IMR-90 (cell line): ENCODE measurements at regions not wholly inside any gene's neighbourhood (a gene's known extent, or its start where the extent isn't known, plus 50 kb on each side); places are given as distances from the start of the nearest gene placed in this dataset.

Experiments used
- ATAC-seq: fragments of 200-7000 bp; cut with Tn5 transposase; 2 replicates; pipeline ENCODE4 v1.9.1; 2020; ENCODE audit warnings: low read depth, mild to moderate bottlenecking, moderate library complexity
- BruUV-seq: library from RNA; stranded (reverse); fragments of 400-500 nt; replicated peaks from 2 replicates; lab custom pipeline; 2021; lab: Mats Ljungman, UMichigan
- CTCF ChIA-PET: fragments of 300-600 bp; formaldehyde crosslinking; extraction: SDS; loops from one replicate; lab custom pipeline; 2021; ENCODE audit warnings: antibody characterized with exemption; lab: Yijun Ruan, JAX
- POLR2A ChIA-PET: fragments of 300-600 bp; sonication (Branson Sonifier 250); formaldehyde crosslinking; loops from one replicate; lab custom pipeline; 2022; ENCODE audit warnings: antibody characterized with exemption; ENCODE audit not compliant: unreplicated experiment; lab: Charles Lee
- DNase-seq: peaks from one replicate; pipeline ENCODE4 v3.0.0; 2013
- H2AFZ ChIP-seq: replicated peaks from 2 replicates; pipeline ENCODE3; 2013; ENCODE audit warnings: low read length, mild to moderate bottlenecking; ENCODE audit not compliant: poor library complexity
- H2AK5ac ChIP-seq: 2 replicates; pipeline ENCODE4 v1.6.1; 2013; ENCODE audit warnings: low read depth, low read length, inconsistent platforms
- H2AK9ac ChIP-seq: replicated peaks from 2 replicates; pipeline ENCODE3; 2013; ENCODE audit warnings: mild to moderate bottlenecking, low read depth, low read length, moderate library complexity; ENCODE audit not compliant: poor library complexity
- H2BK120ac ChIP-seq: 2 replicates; pipeline ENCODE4 v1.6.1; 2013; ENCODE audit warnings: low read depth, low read length, inconsistent platforms
- H2BK15ac ChIP-seq: 3 replicates; pipeline ENCODE4 v1.6.1; 2013; ENCODE audit warnings: low read depth, low read length, inconsistent platforms
- H2BK20ac ChIP-seq: 2 replicates; pipeline ENCODE4 v1.6.1; 2013; ENCODE audit warnings: low read depth, mild to moderate bottlenecking, inconsistent platforms, low read length, moderate library complexity
- H2BK5ac ChIP-seq: 2 replicates; pipeline ENCODE4 v1.6.1; 2013; ENCODE audit warnings: mild to moderate bottlenecking, low read depth, low read length, inconsistent platforms; ENCODE audit not compliant: poor library complexity, severe bottlenecking
- H3K14ac ChIP-seq: replicated peaks from 2 replicates; pipeline ENCODE4 v1.6.1; 2013; ENCODE audit warnings: low read depth, low read length, inconsistent platforms
- H3K18ac ChIP-seq: 2 replicates; pipeline ENCODE4 v1.6.1; 2013; ENCODE audit warnings: low read depth, low read length, control low read depth
- H3K23ac ChIP-seq: 2 replicates; pipeline ENCODE4 v1.6.1; 2013; ENCODE audit warnings: low read depth, low read length, inconsistent platforms
- H3K27ac ChIP-seq: 2 replicates; pipeline ENCODE4 v1.5.1; 2013; ENCODE audit warnings: mild to moderate bottlenecking, control low read depth, low read length; ENCODE audit not compliant: insufficient read depth
- H3K27me3 ChIP-seq: 2 replicates; pipeline ENCODE4 v1.6.1; 2013; ENCODE audit warnings: low read length; ENCODE audit not compliant: control insufficient read depth, insufficient read depth
- H3K36me3 ChIP-seq: 2 replicates; pipeline ENCODE4 v1.6.1; 2013; ENCODE audit warnings: low read length, mixed read lengths; ENCODE audit not compliant: control insufficient read depth, insufficient read depth
- H3K4ac ChIP-seq: 2 replicates; pipeline ENCODE4 v1.6.1; 2013; ENCODE audit warnings: low read depth, low read length, inconsistent platforms
- H3K4me1 ChIP-seq: 2 replicates; pipeline ENCODE4 v1.6.1; 2013; ENCODE audit warnings: low read length, mixed read lengths; ENCODE audit not compliant: control insufficient read depth, insufficient read depth
- H3K4me2 ChIP-seq: 2 replicates; pipeline ENCODE4 v1.6.1; 2013; ENCODE audit warnings: low read depth, mild to moderate bottlenecking, control low read depth, low read length, moderate library complexity
- H3K4me3 ChIP-seq: 2 replicates; pipeline ENCODE4 v1.5.1; 2013; ENCODE audit warnings: low read depth, mild to moderate bottlenecking, control low read depth, low read length, moderate library complexity; ENCODE audit not compliant: insufficient read depth
- H3K56ac ChIP-seq: 2 replicates; pipeline ENCODE4 v1.6.1; 2013; ENCODE audit warnings: low read length, inconsistent platforms; ENCODE audit not compliant: insufficient read depth; ENCODE audit errors: extremely low read depth
- H3K79me1 ChIP-seq, 2 experiments: 2 replicates each; pipeline ENCODE4 v1.6.1; 2013; ENCODE audit warnings: low read length in 2 of 2, inconsistent platforms in 1 of 2, low read depth in 1 of 2
- H3K9ac ChIP-seq: 2 replicates; pipeline ENCODE4 v1.6.1; 2013; ENCODE audit warnings: low read depth, low read length, control low read depth
- H3K9me1 ChIP-seq: 2 replicates; pipeline ENCODE4 v1.6.1; 2013; ENCODE audit warnings: low read length, inconsistent platforms; ENCODE audit not compliant: insufficient read depth
- H3K9me3 ChIP-seq: 2 replicates; pipeline ENCODE4 v1.6.1; 2013; ENCODE audit warnings: low read length; ENCODE audit not compliant: control insufficient read depth, insufficient read depth
- H4K20me1 ChIP-seq: 2 replicates; pipeline ENCODE4 v1.6.1; 2013; ENCODE audit warnings: low read length, inconsistent platforms; ENCODE audit not compliant: insufficient read depth
- H4K5ac ChIP-seq: 2 replicates; pipeline ENCODE4 v1.6.1; 2013; ENCODE audit warnings: mild to moderate bottlenecking, low read depth, low read length, control low read depth
- H4K8ac ChIP-seq, 2 experiments: 2 replicates each; pipeline ENCODE4 v1.6.1; 2013; ENCODE audit warnings: low read depth in 2 of 2, low read length in 2 of 2, control low read depth in 1 of 2, inconsistent platforms in 1 of 2
- H4K91ac ChIP-seq: 2 replicates; pipeline ENCODE4 v1.6.1; 2013; ENCODE audit warnings: low read depth, low read length, inconsistent platforms; ENCODE audit not compliant: insufficient read depth
- ELK1 ChIP-seq: fragments of 150-350 bp; IDR thresholded peaks from 2 replicates; pipeline ENCODE4 v1.6.1; 2016; ENCODE audit warnings: low read depth, mild to moderate bottlenecking, low read length, moderate library complexity, borderline replicate concordance
- FOS ChIP-seq: fragments of 150-350 bp; IDR thresholded peaks from 2 replicates; pipeline ENCODE4 v1.6.1; 2016; ENCODE audit warnings: low read depth, low read length
- MAFK ChIP-seq: IDR thresholded peaks from 2 replicates; pipeline ENCODE4 v1.6.1; 2012; ENCODE audit warnings: low read depth, low read length, improper control_type of control experiment
- MAZ ChIP-seq: IDR thresholded peaks from 2 replicates; pipeline ENCODE4 v1.6.1; 2012; ENCODE audit warnings: low read depth, mild to moderate bottlenecking, low read length, improper control_type of control experiment, moderate library complexity, borderline replicate concordance
- POLR2A ChIP-seq: IDR thresholded peaks from 2 replicates; pipeline ENCODE4 v1.6.1; 2012; ENCODE audit warnings: mild to moderate bottlenecking, low read depth, low read length
- RFX5 ChIP-seq: IDR thresholded peaks from 2 replicates; pipeline ENCODE4 v1.8.0; 2012; ENCODE audit warnings: low read depth, mild to moderate bottlenecking, low read length, moderate library complexity
- USF2 ChIP-seq: fragments of 150-350 bp; IDR thresholded peaks from 2 replicates; pipeline ENCODE4 v1.6.1; 2017; ENCODE audit warnings: mild to moderate bottlenecking, antibody characterized with exemption, low read length, low read depth
- WGBS, 2 experiments: methylation state at CpG; one replicate each; pipeline versions ENCODE4 v1.1.5 to v1.1.7; 2013; ENCODE audit warnings: missing lambda C conversion rate in 2 of 2; ENCODE audit not compliant: insufficient read length in 1 of 2; ENCODE audit errors: extremely low coverage in 2 of 2; 5-methylcytosine and 5-hydroxymethylcytosine counted together
- dilution Hi-C: fragments of 300-500 bp; cut with HindIII; formaldehyde crosslinking; loops from one replicate; pipeline ENCODE4 v1.14.3; 2018; ENCODE audit warnings: low sequenced_read_pairs; ENCODE audit not compliant: unreplicated experiment
- in situ Hi-C: fragments of 300-500 bp; cut with MboI; formaldehyde crosslinking; loops from 3 replicates; pipeline ENCODE4 v1.14.3; 2019; ENCODE audit warnings: low sequenced_read_pairs, inconsistent platforms, mixed read lengths
- intact Hi-C: fragments of 100-400 bp; cut with micrococcal nuclease; formaldehyde crosslinking; loops from 2 replicates; pipeline ENCODE4 v1.10.0; 2022

- in situ Hi-C loops: loop anchor here (25.0 kb wide), 2 partner anchors 450 to 650 kb away; partner anchors contain the start of genes NIFK and RNU4ATAC
- H4K5ac ChIP-seq: no peak overlapping the region
- BruUV-seq: no TSS peak
Observed at GRCh38 chr2:121087117-121087516, 197.9 kb downstream of the TFCP2L1 start.

More at GRCh38 chr2:121087117-121087516, 197.9 kb downstream of the TFCP2L1 start:
- no peak overlapping the region for H3K56ac ChIP-seq
- TF ChIP-seq POLR2A: no peak
- TF ChIP-seq RFX5: no peak
- no peak for TF ChIP-seq MAFK
- no peak for TF ChIP-seq USF2
- TF ChIP-seq FOS: no peak
- no peak for TF ChIP-seq ELK1
- no peak for TF ChIP-seq MAZ
- no peak overlapping the region for H4K8ac ChIP-seq
- no peaks in the 10 kb centered on the region; the same call in 1 of the 2 replicates for H3K9me3 ChIP-seq
- H2BK20ac ChIP-seq: no peak overlapping the region
- H3K9ac ChIP-seq: no peak overlapping the region
- H2BK5ac ChIP-seq: no peak overlapping the region
- H3K4me2 ChIP-seq: no peak overlapping the region
- no peak overlapping the region for H3K18ac ChIP-seq
- dilution Hi-C loops (no loop called here), intact Hi-C loops (no loop called here)
- H3K23ac ChIP-seq: no peak overlapping the region
- H2AK5ac ChIP-seq: no peak overlapping the region
- no peak overlapping the region for H3K27ac ChIP-seq
- no peaks in the 10 kb centered on the region for H4K20me1 ChIP-seq
- H3K4me3 ChIP-seq: no peak overlapping the region
- H3K4ac ChIP-seq: no peak overlapping the region
- 80% methylated on average over 2 of the region's 7 CpGs; no CpG with 5 or more reads in 1 of the 2 experiments for WGBS, 2 experiments
- no peak overlapping the region for H2AFZ ChIP-seq
- H2BK15ac ChIP-seq: no peak overlapping the region
- H4K91ac ChIP-seq: no peak overlapping the region
- H3K4me1 ChIP-seq: no peaks in the 10 kb centered on the region; the same call in 1 of the 2 replicates
- no peak for DNase-seq
- POLR2A ChIA-PET: no interaction called here
- H3K36me3 ChIP-seq: no peaks in the 10 kb centered on the region
- no peaks in the 10 kb centered on the region for H3K9me1 ChIP-seq
- H2AK9ac ChIP-seq: no peak overlapping the region
- peaks cover 60% of the 10 kb centered on the region for H3K27me3 ChIP-seq
- H2BK120ac ChIP-seq: no peak overlapping the region
- no peak for ATAC-seq
- CTCF ChIA-PET: no interaction called here
- no peaks in the 10 kb centered on the region for H3K79me1 ChIP-seq
- H3K14ac ChIP-seq: no peak overlapping the region
